Keratinocyte (primary cell): ENCODE measurements at regions not wholly inside any gene's neighbourhood (a gene's known extent, or its start where the extent isn't known, plus 50 kb on each side); places are given as distances from the start of the nearest gene placed in this dataset.

ENCODE experiments used
- DNase-seq: peaks from one replicate; pipeline ENCODE4 v3.0.0-alpha.2; 2011; ENCODE audit warnings: low read depth, missing footprints, low spot score
- FAIRE-seq: peaks from 2 replicates; lab custom pipeline; 2011; peaks lifted over from hg19 to GRCh38; lab: Jason Lieb, UNC
- H2AFZ ChIP-seq: 2 replicates; pipeline ENCODE4 v1.6.0; 2012; ENCODE audit warnings: low read length, control low read depth, inconsistent platforms; ENCODE audit not compliant: control insufficient read depth
- H3K27ac ChIP-seq: 2 replicates; pipeline ENCODE4 v1.5.1; 2011; ENCODE audit warnings: low read length; ENCODE audit not compliant: control insufficient read depth, insufficient read depth
- H3K27me3 ChIP-seq: 3 replicates; pipeline ENCODE4 v1.6.0; 2011; ENCODE audit warnings: low read length; ENCODE audit not compliant: control insufficient read depth, insufficient read depth; ENCODE audit errors: extremely low read depth
- H3K36me3 ChIP-seq, 2 experiments: 2 replicates in 1 of 2; 3 replicates in 1 of 2; pipeline ENCODE4 v1.5.1; 2011; ENCODE audit warnings: low read length in 2 of 2, mild to moderate bottlenecking in 1 of 2; ENCODE audit not compliant: control insufficient read depth in 2 of 2, insufficient read depth in 2 of 2; ENCODE audit errors: extremely low read depth in 1 of 2
- H3K4me1 ChIP-seq: 3 replicates; pipeline ENCODE4 v1.5.1; 2011; ENCODE audit warnings: low read length; ENCODE audit not compliant: control insufficient read depth, insufficient read depth; ENCODE audit errors: extremely low read depth
- H3K4me2 ChIP-seq: 3 replicates; pipeline ENCODE4 v1.6.0; 2011; ENCODE audit warnings: low read depth, low read length; ENCODE audit not compliant: control insufficient read depth, insufficient read depth; ENCODE audit errors: extremely low read depth
- H3K4me3 ChIP-seq, 3 experiments: fragments of 200-600 bp in 1 of 3; sonication (generic) in 1 of 3; 2 replicates in 2 of 3; 3 replicates in 1 of 3; pipeline ENCODE4 v1.5.1; 2011 to 2016; ENCODE audit warnings: low read length in 3 of 3, mild to moderate bottlenecking in 3 of 3, control low read depth in 2 of 3, inconsistent platforms in 1 of 3, low read depth in 1 of 3, mixed read lengths in 1 of 3, mixed run types in 1 of 3, moderate library complexity in 1 of 3; ENCODE audit not compliant: control insufficient read depth in 2 of 3, insufficient read depth in 2 of 3; ENCODE audit errors: extremely low read depth in 1 of 3
- H3K79me2 ChIP-seq: 2 replicates; pipeline ENCODE4 v1.6.0; 2012; ENCODE audit warnings: low read length; ENCODE audit not compliant: control insufficient read depth, insufficient read depth
- H3K9ac ChIP-seq: 3 replicates; pipeline ENCODE4 v1.6.0; 2011; ENCODE audit warnings: low read length; ENCODE audit not compliant: control insufficient read depth, insufficient read depth; ENCODE audit errors: extremely low read depth
- H3K9me1 ChIP-seq: 3 replicates; pipeline ENCODE4 v1.6.0; 2011; ENCODE audit warnings: low read length; ENCODE audit not compliant: control insufficient read depth, insufficient read depth; ENCODE audit errors: extremely low read depth
- H3K9me3 ChIP-seq: 2 replicates; pipeline ENCODE4 v1.5.1; 2012; ENCODE audit warnings: low read depth, low read length; ENCODE audit not compliant: control insufficient read depth
- H4K20me1 ChIP-seq: 3 replicates; pipeline ENCODE4 v1.6.0; 2011; ENCODE audit warnings: low read length; ENCODE audit not compliant: control insufficient read depth, insufficient read depth; ENCODE audit errors: extremely low read depth
- CTCF ChIP-seq, 3 experiments: IDR thresholded peaks in 1 of 3; conservative IDR thresholded peaks in 1 of 3; optimal IDR thresholded peaks in 1 of 3; 2 replicates in 2 of 3; 3 replicates in 1 of 3; pipeline versions ENCODE3 to v1.5.1; 2011; ENCODE audit warnings: low read length in 3 of 3, mild to moderate bottlenecking in 3 of 3, moderate library complexity in 2 of 3, control low read depth in 1 of 3, inconsistent platforms in 1 of 3; ENCODE audit not compliant: insufficient read depth in 2 of 3; ENCODE audit errors: extremely low read depth in 1 of 3
- EZH2 ChIP-seq: IDR thresholded peaks from one replicate; pipeline ENCODE4 v1.6.1; 2012; ENCODE audit warnings: inconsistent platforms, mild to moderate bottlenecking, low read length, moderate library complexity
- dilution Hi-C: fragments of 300-500 bp; cut with MboI; formaldehyde crosslinking; loops from one replicate; pipeline ENCODE4 v1.7.0; 2020; ENCODE audit warnings: low sequenced_read_pairs; ENCODE audit not compliant: extremely low pct_ligation_motif_present

- Histone ChIP-seq H3K4me2 (no peak overlapping the region), H3K27ac (no peak overlapping the region), H4K20me1 (no peaks in the 10 kb centered on the region), H3K9me1 (no peaks in the 10 kb centered on the region), H3K27me3 (no peaks in the 10 kb centered on the region), H3K4me1 (peaks cover 16% of the 10 kb centered on the region), H3K9ac (no peak overlapping the region), H2AFZ (no peak overlapping the region), H3K4me3 (no peak overlapping the region), H3K36me3 (no peaks in the 10 kb centered on the region), H3K9me3 (no peaks in the 10 kb centered on the region), H3K79me2 (no peaks in the 10 kb centered on the region)
- TF ChIP-seq EZH2 (no peak), CTCF (optimal IDR thresholded peaks at IDR 0.05 in 1 of 3, IDR thresholded peaks at IDR 0.05 in 1 of 3, conservative IDR thresholded peaks at IDR 0.05 in 1 of 3; ENCODE audit: extremely low read depth in 1 of 3, insufficient read depth in 2 of 3, low read length in 3 of 3) (no peak)
- no peak for FAIRE-seq
- dilution Hi-C loops = no loop called here
- no peak for DNase-seq
These were observed 83.6 kb upstream of the ARHGAP5 start for GRCh38 chr14:31993521-31993951.

- H3K4me3 ChIP-seq = no peak overlapping the region
- peaks cover 16% of the 10 kb centered on the region for H3K4me1 ChIP-seq
- no peak for TF ChIP-seq CTCF (optimal IDR thresholded peaks at IDR 0.05 in 1 of 3, IDR thresholded peaks at IDR 0.05 in 1 of 3, conservative IDR thresholded peaks at IDR 0.05 in 1 of 3; ENCODE audit: extremely low read depth in 1 of 3, insufficient read depth in 2 of 3, low read length in 3 of 3)
- TF ChIP-seq EZH2 = no peak
- FAIRE-seq = no peak
- H3K9ac ChIP-seq = no peak overlapping the region
- no peaks in the 10 kb centered on the region for H3K9me3 ChIP-seq
- dilution Hi-C loops = no loop called here
- no peak overlapping the region for H3K4me2 ChIP-seq
- no peaks in the 10 kb centered on the region for H3K9me1 ChIP-seq
- H3K79me2 ChIP-seq = no peaks in the 10 kb centered on the region
- H3K36me3 ChIP-seq = no peaks in the 10 kb centered on the region
- no peaks in the 10 kb centered on the region for H3K27me3 ChIP-seq
- H2AFZ ChIP-seq = no peak overlapping the region
- no peak for DNase-seq
- no peaks in the 10 kb centered on the region for H4K20me1 ChIP-seq
- H3K27ac ChIP-seq = no peak overlapping the region
These were observed 82.6 kb upstream of the ARHGAP5 start for GRCh38 chr14:31994391-31995033.
